ENCODE measurements at regions not wholly inside any gene's neighbourhood (a gene's known extent, or its start where the extent isn't known, plus 50 kb on each side); places are given as distances from the start of the nearest gene placed in this dataset.

DNA sequence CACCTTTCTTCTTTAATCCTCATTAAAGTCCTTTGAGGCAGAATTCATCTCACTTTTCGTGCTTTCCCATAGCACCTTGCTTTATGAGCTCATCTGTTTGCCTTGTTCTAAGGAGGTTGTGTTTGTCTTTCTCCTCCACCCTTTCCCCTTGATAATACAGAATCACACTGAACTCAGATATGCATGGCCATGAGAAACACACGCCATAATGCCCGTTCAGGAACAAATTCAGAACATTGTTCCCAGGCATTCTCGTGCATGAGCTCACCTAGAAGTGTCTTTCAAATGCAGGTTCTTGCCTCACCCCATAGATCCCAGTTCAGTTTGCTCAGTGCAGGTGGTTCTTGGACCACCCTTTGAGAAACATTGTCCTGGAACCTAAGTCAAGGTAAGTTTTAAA lies 71.1 kb downstream of the TMEM114 start:
- no peak overlapping the region for H3K4me2 ChIP-seq (ENCODE audit: low read length)
- no TSS peak for BruUV-seq (replicated peaks)
- no peak for DNase-seq (ENCODE audit: low spot score)
- no peak overlapping the region for H2AFZ ChIP-seq (ENCODE audit: low read length)
- intact Hi-C loops (cut with micrococcal nuclease; ENCODE audit: unreplicated experiment): no loop called here
- no peaks in the 10 kb centered on the region for H3K36me3 ChIP-seq (ENCODE audit: insufficient read depth, low read length)
- no peaks in the 10 kb centered on the region for H3K9me3 ChIP-seq (ENCODE audit: low read length)
- H3K4me3 ChIP-seq (ENCODE audit: low read depth, low read length, poor library complexity, severe bottlenecking): no peak overlapping the region
- H3K27ac ChIP-seq (ENCODE audit: low read depth, low read length, poor library complexity, severe bottlenecking): no peak overlapping the region
- ChIA-PET CTCF (ENCODE audit: unreplicated experiment) (no interaction called here), POLR2A (interaction anchor here (0.9 kb wide), 1 partner anchor 10 kb away, joined by 3 read pairs; no protein-coding TSS in a partner anchor)
- H4K20me1 ChIP-seq (ENCODE audit: insufficient read depth, low read length): no peaks in the 10 kb centered on the region
- no peak for TF ChIP-seq CTCF (conservative IDR thresholded peaks at IDR 0.05; ENCODE audit: low read length)
- no peaks in the 10 kb centered on the region for H3K79me2 ChIP-seq (ENCODE audit: insufficient read depth, low read depth, low read length)
- H3K4me1 ChIP-seq (ENCODE audit: insufficient read depth, low read length, poor library complexity, severe bottlenecking): no peaks in the 10 kb centered on the region
- no peaks in the 10 kb centered on the region for H3K9me2 ChIP-seq (ENCODE audit: insufficient read depth, low read length)

DNA sequence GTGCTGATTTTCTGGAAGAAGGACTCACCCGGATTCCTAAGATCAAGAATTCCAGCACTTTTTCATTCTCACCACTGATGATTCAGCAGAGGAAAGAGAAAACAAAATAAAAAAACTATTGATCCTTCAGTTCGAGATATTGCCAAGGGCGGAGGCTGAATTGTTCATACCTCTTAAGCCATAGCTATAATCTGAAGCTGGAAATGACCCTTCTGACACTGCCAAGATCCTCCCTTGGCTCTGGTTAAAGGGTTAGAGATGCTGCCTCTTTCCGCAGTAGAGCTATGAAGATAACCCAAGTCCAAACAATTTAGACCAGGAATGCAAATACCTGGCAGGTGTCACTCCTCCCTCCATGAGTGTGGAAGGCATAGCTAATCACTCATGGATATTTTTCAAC lies 73.0 kb downstream of the TMEM114 start:
- Histone ChIP-seq H3K9me2 (ENCODE audit: insufficient read depth, low read length) (no peaks in the 10 kb centered on the region), H2AFZ (ENCODE audit: low read length) (no peak overlapping the region), H3K4me2 (ENCODE audit: low read length) (no peak overlapping the region), H3K79me2 (ENCODE audit: insufficient read depth, low read depth, low read length) (no peaks in the 10 kb centered on the region), H3K36me3 (ENCODE audit: insufficient read depth, low read length) (no peaks in the 10 kb centered on the region), H3K9me3 (ENCODE audit: low read length) (no peaks in the 10 kb centered on the region), H3K4me1 (ENCODE audit: insufficient read depth, low read length, poor library complexity, severe bottlenecking) (no peaks in the 10 kb centered on the region), H3K4me3 (ENCODE audit: low read depth, low read length, poor library complexity, severe bottlenecking) (no peak overlapping the region), H3K27ac (ENCODE audit: low read depth, low read length, poor library complexity, severe bottlenecking) (no peak overlapping the region), H4K20me1 (ENCODE audit: insufficient read depth, low read length) (no peaks in the 10 kb centered on the region)
- intact Hi-C loops (cut with micrococcal nuclease; ENCODE audit: unreplicated experiment): no loop called here
- BruUV-seq (replicated peaks): no TSS peak
- ChIA-PET CTCF (ENCODE audit: unreplicated experiment) (no interaction called here), POLR2A (no interaction called here)
- no peak for TF ChIP-seq CTCF (conservative IDR thresholded peaks at IDR 0.05; ENCODE audit: low read length)
- no peak for TF ChIP-seq EZH2phosphoT487 (IDR thresholded peaks at IDR 0.05; ENCODE audit: borderline replicate concordance, low read depth, low read length)
- no peak for DNase-seq (ENCODE audit: low spot score)

DNA sequence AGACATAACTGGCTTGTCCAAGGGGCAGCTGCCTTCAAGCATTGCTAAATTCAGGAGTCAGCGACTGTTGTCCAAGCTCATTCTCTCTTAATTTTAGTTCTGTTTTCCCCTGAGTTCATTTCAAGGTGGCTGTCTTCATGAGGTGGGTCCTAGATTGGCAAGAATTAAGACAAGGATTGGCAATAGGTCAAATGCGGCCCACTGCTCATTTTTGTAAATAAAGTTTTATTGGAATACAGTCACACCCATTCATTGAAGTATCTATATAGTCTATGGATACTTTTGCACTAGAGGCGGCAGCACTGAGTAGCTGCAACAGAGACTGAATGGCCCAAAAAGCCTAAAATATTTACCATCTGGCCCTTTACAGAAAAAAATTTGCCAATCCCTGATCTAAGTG lies 73.8 kb downstream of the TMEM114 start:
- Histone ChIP-seq H3K4me3 (ENCODE audit: low read depth, low read length, poor library complexity, severe bottlenecking) (no peak overlapping the region), H3K27ac (ENCODE audit: low read depth, low read length, poor library complexity, severe bottlenecking) (no peak overlapping the region), H3K4me1 (ENCODE audit: insufficient read depth, low read length, poor library complexity, severe bottlenecking) (no peaks in the 10 kb centered on the region), H2AFZ (ENCODE audit: low read length) (no peak overlapping the region), H3K9me3 (ENCODE audit: low read length) (no peaks in the 10 kb centered on the region), H3K36me3 (ENCODE audit: insufficient read depth, low read length) (no peaks in the 10 kb centered on the region), H4K20me1 (ENCODE audit: insufficient read depth, low read length) (no peaks in the 10 kb centered on the region), H3K9me2 (ENCODE audit: insufficient read depth, low read length) (no peaks in the 10 kb centered on the region), H3K4me2 (ENCODE audit: low read length) (no peak overlapping the region), H3K79me2 (ENCODE audit: insufficient read depth, low read depth, low read length) (no peaks in the 10 kb centered on the region)
- ChIA-PET CTCF (ENCODE audit: unreplicated experiment) (no interaction called here), POLR2A (no interaction called here)
- no peak for DNase-seq (ENCODE audit: low spot score)
- BruUV-seq (replicated peaks): no TSS peak
- no peak for TF ChIP-seq EZH2phosphoT487 (IDR thresholded peaks at IDR 0.05; ENCODE audit: borderline replicate concordance, low read depth, low read length)
- TF ChIP-seq CTCF (conservative IDR thresholded peaks at IDR 0.05; ENCODE audit: low read length): no peak
- intact Hi-C loops (cut with micrococcal nuclease; ENCODE audit: unreplicated experiment): no loop called here

Data from OCI-LY7 (cell line).